Liver (tissue), 8 donors: ENCODE measurements at regions not wholly inside any gene's neighbourhood (a gene's known extent, or its start where the extent isn't known, plus 50 kb on each side); places are given as distances from the start of the nearest gene placed in this dataset.

Source experiments
- DNase-seq: peaks from one replicate; pipeline ENCODE4 v3.0.0-alpha.2; 2017; ENCODE audit warnings: low spot score
- H3K27ac ChIP-seq, 2 donors: one replicate each; pipeline ENCODE4 v1.7.0; 2013; ENCODE audit warnings: inconsistent platforms in 2 of 2, low read length in 2 of 2, control low read depth in 1 of 2, low read depth in 1 of 2, mild to moderate bottlenecking in 1 of 2
- H3K27me3 ChIP-seq, 4 donors: one replicate each; pipeline versions ENCODE4 v1.6.1 to v1.7.0; 2013; ENCODE audit warnings: low read length in 3 of 4, inconsistent platforms in 1 of 4, mild to moderate bottlenecking in 1 of 4, moderate library complexity in 1 of 4; ENCODE audit not compliant: control insufficient read depth in 4 of 4, insufficient read depth in 4 of 4
- H3K36me3 ChIP-seq, 4 donors: one replicate each; pipeline versions ENCODE4 v1.6.1 to v1.7.0; 2013; ENCODE audit warnings: low read length in 3 of 4, mild to moderate bottlenecking in 3 of 4, low read depth in 1 of 4, moderate library complexity in 1 of 4; ENCODE audit not compliant: control insufficient read depth in 4 of 4, insufficient read depth in 3 of 4
- H3K4me1 ChIP-seq, 4 donors: one replicate each; pipeline versions ENCODE4 v1.6.1 to v1.7.0; 2013; ENCODE audit warnings: low read length in 3 of 4, mild to moderate bottlenecking in 3 of 4, moderate library complexity in 1 of 4; ENCODE audit not compliant: control insufficient read depth in 4 of 4, insufficient read depth in 4 of 4
- H3K4me3 ChIP-seq, 3 donors: one replicate each; pipeline versions ENCODE4 v1.6.1 to v1.7.0; 2013; ENCODE audit warnings: low read length in 3 of 3, control low read depth in 1 of 3, low read depth in 1 of 3, mild to moderate bottlenecking in 1 of 3
- H3K9ac ChIP-seq, 2 donors: one replicate each; pipeline ENCODE4 v1.7.0; 2013; ENCODE audit warnings: low read length in 2 of 2, mild to moderate bottlenecking in 2 of 2, moderate library complexity in 2 of 2, control low read depth in 1 of 2, low read depth in 1 of 2
- H3K9me3 ChIP-seq, 4 donors: one replicate each; pipeline versions ENCODE4 v1.6.1 to v1.7.0; 2013; ENCODE audit warnings: low read length in 3 of 4; ENCODE audit not compliant: control insufficient read depth in 4 of 4
- EGR1 ChIP-seq, 2 donors: IDR thresholded peaks; 2 replicates each; pipeline ENCODE4 v1.6.1; 2016 to 2018; ENCODE audit warnings: antibody characterized with exemption in 2 of 2, low read depth in 2 of 2
- FOXA1 ChIP-seq: IDR thresholded peaks from 2 replicates; pipeline ENCODE4 v1.6.1; 2016; ENCODE audit warnings: antibody characterized with exemption
- FOXA2 ChIP-seq: IDR thresholded peaks from 2 replicates; pipeline ENCODE4 v1.6.1; 2016; ENCODE audit warnings: antibody characterized with exemption
- GABPA ChIP-seq, 2 donors: IDR thresholded peaks in 1 of 2; conservative IDR thresholded peaks in 1 of 2; 2 replicates each; pipeline ENCODE4 v1.6.1; 2016; ENCODE audit warnings: antibody characterized with exemption in 2 of 2, mild to moderate bottlenecking in 1 of 2, moderate library complexity in 1 of 2
- HNF4A ChIP-seq, 2 donors: conservative IDR thresholded peaks; 2 replicates each; pipeline ENCODE4 v1.6.1; 2016; ENCODE audit warnings: antibody characterized with exemption in 2 of 2, mild to moderate bottlenecking in 2 of 2
- HNF4G ChIP-seq: IDR thresholded peaks from 2 replicates; pipeline ENCODE4 v1.6.1; 2016; ENCODE audit warnings: antibody characterized with exemption
- JUND ChIP-seq, 2 donors: IDR thresholded peaks; 2 replicates each; pipeline ENCODE4 v1.6.1; 2016; ENCODE audit warnings: antibody characterized with exemption in 2 of 2
- NR2F2 ChIP-seq: IDR thresholded peaks from 2 replicates; pipeline ENCODE4 v1.6.1; 2016; ENCODE audit warnings: antibody characterized with exemption
- RAD21 ChIP-seq, 2 donors: IDR thresholded peaks; 2 replicates each; pipeline ENCODE4 v1.6.1; 2016; ENCODE audit warnings: antibody characterized with exemption in 2 of 2, mild to moderate bottlenecking in 2 of 2
- RXRA ChIP-seq, 2 donors: IDR thresholded peaks; 2 replicates each; pipeline ENCODE4 v1.6.1; 2017 to 2018; ENCODE audit warnings: antibody characterized with exemption in 2 of 2, mild to moderate bottlenecking in 1 of 2
- SP1 ChIP-seq: IDR thresholded peaks from 2 replicates; pipeline ENCODE4 v1.6.1; 2018; ENCODE audit warnings: antibody characterized with exemption, mild to moderate bottlenecking
- TAF1 ChIP-seq: conservative IDR thresholded peaks from 2 replicates; pipeline ENCODE4 v1.6.1; 2016; ENCODE audit warnings: antibody characterized with exemption, mild to moderate bottlenecking
- YY1 ChIP-seq: IDR thresholded peaks from 2 replicates; pipeline ENCODE4 v1.6.1; 2016; ENCODE audit warnings: antibody characterized with exemption, mild to moderate bottlenecking
- WGBS: extraction: QIAGEN DNeasy Blood & Tissue Kit; methylation state at CpG from one replicate; pipeline ENCODE4 v1.1.7; 2013; 5-methylcytosine and 5-hydroxymethylcytosine counted together
- TF ChIP-seq, protein P1 (sequence below): fragments of 150-350 bp; IDR thresholded peaks from 2 replicates; pipeline ENCODE4 v1.5.1; 2017; ENCODE audit warnings: improper control_type of control experiment, low read depth, low read length; ENCODE audit not compliant: missing input control
- TF ChIP-seq, protein P2 (sequence below): IDR thresholded peaks from 2 replicates; pipeline ENCODE4 v1.6.1; 2016; ENCODE audit warnings: antibody characterized with exemption
- TF ChIP-seq, protein P3 (sequence below): IDR thresholded peaks from 2 replicates; pipeline ENCODE4 v1.6.1; 2016; ENCODE audit warnings: antibody characterized with exemption, mild to moderate bottlenecking
- TF ChIP-seq, protein P4 (sequence below): IDR thresholded peaks from 2 replicates; pipeline ENCODE4 v1.6.1; 2016; ENCODE audit warnings: antibody characterized with exemption
- TF ChIP-seq, protein P5 (sequence below): IDR thresholded peaks from 2 replicates; pipeline ENCODE4 v1.6.1; 2016; ENCODE audit warnings: antibody characterized with exemption
- donor health status: healthy.
- donor health status: healthy.
- donor health status: healthy.
- donor health status: healthy.
- donor health status: healthy.

DNA sequence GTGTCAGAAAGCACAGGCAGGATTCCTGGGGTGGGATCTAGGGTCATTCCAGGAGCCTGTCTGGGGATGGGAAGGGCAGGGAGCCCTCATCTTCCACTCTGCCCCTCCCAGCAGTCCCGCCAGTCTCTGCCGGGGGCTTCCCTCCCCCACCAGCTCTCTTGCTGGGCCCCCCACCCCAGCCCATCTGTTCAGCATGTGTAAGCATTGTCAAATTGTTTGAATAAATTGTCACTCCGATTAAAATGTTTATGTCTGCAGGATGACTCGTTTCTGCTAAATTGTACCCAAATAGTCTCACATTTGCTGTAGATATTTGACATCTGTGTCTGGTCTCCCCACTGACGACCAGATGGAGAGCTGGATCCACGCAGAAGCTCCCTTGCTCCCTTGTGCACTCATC lies 257.6 kb downstream of the ANKRD60 start:
- H3K27me3 ChIP-seq = no peaks in the 10 kb centered on the region
- no peak overlapping the region for H3K9ac ChIP-seq
- 56% methylated on average over 6 of the region's 6 CpGs for WGBS
- no peak for TF ChIP-seq FOXA2
- TF ChIP-seq, protein P1, sequence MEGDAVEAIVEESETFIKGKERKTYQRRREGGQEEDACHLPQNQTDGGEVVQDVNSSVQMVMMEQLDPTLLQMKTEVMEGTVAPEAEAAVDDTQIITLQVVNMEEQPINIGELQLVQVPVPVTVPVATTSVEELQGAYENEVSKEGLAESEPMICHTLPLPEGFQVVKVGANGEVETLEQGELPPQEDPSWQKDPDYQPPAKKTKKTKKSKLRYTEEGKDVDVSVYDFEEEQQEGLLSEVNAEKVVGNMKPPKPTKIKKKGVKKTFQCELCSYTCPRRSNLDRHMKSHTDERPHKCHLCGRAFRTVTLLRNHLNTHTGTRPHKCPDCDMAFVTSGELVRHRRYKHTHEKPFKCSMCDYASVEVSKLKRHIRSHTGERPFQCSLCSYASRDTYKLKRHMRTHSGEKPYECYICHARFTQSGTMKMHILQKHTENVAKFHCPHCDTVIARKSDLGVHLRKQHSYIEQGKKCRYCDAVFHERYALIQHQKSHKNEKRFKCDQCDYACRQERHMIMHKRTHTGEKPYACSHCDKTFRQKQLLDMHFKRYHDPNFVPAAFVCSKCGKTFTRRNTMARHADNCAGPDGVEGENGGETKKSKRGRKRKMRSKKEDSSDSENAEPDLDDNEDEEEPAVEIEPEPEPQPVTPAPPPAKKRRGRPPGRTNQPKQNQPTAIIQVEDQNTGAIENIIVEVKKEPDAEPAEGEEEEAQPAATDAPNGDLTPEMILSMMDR = no peak
- no peak for TF ChIP-seq HNF4G
- TF ChIP-seq, protein P2, sequence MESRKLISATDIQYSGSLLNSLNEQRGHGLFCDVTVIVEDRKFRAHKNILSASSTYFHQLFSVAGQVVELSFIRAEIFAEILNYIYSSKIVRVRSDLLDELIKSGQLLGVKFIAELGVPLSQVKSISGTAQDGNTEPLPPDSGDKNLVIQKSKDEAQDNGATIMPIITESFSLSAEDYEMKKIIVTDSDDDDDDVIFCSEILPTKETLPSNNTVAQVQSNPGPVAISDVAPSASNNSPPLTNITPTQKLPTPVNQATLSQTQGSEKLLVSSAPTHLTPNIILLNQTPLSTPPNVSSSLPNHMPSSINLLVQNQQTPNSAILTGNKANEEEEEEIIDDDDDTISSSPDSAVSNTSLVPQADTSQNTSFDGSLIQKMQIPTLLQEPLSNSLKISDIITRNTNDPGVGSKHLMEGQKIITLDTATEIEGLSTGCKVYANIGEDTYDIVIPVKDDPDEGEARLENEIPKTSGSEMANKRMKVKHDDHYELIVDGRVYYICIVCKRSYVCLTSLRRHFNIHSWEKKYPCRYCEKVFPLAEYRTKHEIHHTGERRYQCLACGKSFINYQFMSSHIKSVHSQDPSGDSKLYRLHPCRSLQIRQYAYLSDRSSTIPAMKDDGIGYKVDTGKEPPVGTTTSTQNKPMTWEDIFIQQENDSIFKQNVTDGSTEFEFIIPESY = no peak
- TF ChIP-seq EGR1 (IDR thresholded peaks at IDR 0.05; ENCODE audit: low read depth in 2 of 2) = no peak
- no peak for TF ChIP-seq JUND (IDR thresholded peaks at IDR 0.05)
- TF ChIP-seq SP1 = no peak
- no peak for TF ChIP-seq HNF4A (conservative IDR thresholded peaks at IDR 0.05)
- no peak for TF ChIP-seq YY1
- TF ChIP-seq GABPA (IDR thresholded peaks at IDR 0.05 in 1 of 2, conservative IDR thresholded peaks at IDR 0.05 in 1 of 2) = no peak
- TF ChIP-seq, protein P3, sequence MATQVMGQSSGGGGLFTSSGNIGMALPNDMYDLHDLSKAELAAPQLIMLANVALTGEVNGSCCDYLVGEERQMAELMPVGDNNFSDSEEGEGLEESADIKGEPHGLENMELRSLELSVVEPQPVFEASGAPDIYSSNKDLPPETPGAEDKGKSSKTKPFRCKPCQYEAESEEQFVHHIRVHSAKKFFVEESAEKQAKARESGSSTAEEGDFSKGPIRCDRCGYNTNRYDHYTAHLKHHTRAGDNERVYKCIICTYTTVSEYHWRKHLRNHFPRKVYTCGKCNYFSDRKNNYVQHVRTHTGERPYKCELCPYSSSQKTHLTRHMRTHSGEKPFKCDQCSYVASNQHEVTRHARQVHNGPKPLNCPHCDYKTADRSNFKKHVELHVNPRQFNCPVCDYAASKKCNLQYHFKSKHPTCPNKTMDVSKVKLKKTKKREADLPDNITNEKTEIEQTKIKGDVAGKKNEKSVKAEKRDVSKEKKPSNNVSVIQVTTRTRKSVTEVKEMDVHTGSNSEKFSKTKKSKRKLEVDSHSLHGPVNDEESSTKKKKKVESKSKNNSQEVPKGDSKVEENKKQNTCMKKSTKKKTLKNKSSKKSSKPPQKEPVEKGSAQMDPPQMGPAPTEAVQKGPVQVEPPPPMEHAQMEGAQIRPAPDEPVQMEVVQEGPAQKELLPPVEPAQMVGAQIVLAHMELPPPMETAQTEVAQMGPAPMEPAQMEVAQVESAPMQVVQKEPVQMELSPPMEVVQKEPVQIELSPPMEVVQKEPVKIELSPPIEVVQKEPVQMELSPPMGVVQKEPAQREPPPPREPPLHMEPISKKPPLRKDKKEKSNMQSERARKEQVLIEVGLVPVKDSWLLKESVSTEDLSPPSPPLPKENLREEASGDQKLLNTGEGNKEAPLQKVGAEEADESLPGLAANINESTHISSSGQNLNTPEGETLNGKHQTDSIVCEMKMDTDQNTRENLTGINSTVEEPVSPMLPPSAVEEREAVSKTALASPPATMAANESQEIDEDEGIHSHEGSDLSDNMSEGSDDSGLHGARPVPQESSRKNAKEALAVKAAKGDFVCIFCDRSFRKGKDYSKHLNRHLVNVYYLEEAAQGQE = no peak
- no peak for TF ChIP-seq NR2F2
- no peak for TF ChIP-seq RXRA (IDR thresholded peaks at IDR 0.05)
- TF ChIP-seq RAD21 (IDR thresholded peaks at IDR 0.05) = no peak
- TF ChIP-seq, protein P4, sequence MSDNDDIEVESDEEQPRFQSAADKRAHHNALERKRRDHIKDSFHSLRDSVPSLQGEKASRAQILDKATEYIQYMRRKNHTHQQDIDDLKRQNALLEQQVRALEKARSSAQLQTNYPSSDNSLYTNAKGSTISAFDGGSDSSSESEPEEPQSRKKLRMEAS = no peak
- no peak for TF ChIP-seq FOXA1
- TF ChIP-seq, protein P5, sequence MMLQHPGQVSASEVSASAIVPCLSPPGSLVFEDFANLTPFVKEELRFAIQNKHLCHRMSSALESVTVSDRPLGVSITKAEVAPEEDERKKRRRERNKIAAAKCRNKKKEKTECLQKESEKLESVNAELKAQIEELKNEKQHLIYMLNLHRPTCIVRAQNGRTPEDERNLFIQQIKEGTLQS = no peak
- TF ChIP-seq TAF1 = no peak
- H3K36me3 ChIP-seq = no peaks in the 10 kb centered on the region
- no peak overlapping the region for H3K4me3 ChIP-seq
- no peak overlapping the region for H3K27ac ChIP-seq
- H3K9me3 ChIP-seq = peaks cover 0 to 3% (median 0%) of the 10 kb centered on the region in 4 donors
- DNase-seq = no peak
- H3K4me1 ChIP-seq = no peaks in the 10 kb centered on the region
